ENCODE measurements at regions not wholly inside any gene's neighbourhood (a gene's known extent, or its start where the extent isn't known, plus 50 kb on each side); places are given as distances from the start of the nearest gene placed in this dataset.
"Not testable (repeated sequence)": the region's sequence is repeated elsewhere in the genome, so short reads cannot be mapped to it uniquely, and the experiment has no call there.

DNA sequence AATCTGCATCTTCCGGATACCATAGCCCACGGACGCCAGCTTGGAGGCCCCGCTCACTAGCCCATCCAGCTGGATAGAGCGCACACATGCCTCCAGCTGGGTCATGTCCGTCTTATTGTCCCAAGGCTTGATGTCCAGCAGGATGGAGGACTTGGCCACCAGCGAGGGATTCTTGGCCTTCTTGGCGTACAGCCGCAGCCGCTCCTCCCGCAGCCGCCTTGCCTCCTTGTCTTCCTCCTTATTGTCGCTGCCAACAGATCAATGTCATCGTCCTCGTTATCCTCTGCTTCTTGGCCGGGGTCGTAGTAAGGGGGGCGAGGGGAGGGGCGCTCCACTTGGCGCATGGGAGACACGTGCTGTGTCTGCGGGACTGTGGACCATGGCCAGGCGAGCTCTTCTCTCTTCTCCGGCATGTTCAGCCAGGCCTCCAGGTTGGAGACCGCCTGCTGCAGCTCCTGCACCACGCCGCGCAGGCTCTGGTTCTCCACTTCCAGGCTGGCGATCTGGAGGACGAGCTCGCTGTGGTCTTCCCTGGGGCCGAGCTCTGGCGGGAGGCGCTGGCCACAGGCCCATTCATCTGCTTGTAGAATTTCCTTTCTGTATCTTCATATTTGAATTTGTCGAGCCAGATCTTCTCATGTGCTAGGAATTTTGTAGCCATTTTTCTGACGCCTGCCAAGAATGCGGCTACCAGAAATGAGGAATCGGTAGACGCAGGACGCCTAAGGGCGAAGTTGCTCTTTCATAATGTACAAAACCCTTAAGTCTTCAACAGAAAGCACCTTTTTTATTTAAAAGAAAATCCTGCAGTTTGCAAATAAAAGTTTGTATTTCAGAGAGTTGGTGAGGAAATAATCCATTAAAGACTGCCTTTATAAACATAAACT lies 60.1 kb upstream of the PTPRK start:
- Histone ChIP-seq H3K9me3 (no peaks in the 10 kb centered on the region), H3K4me3 (no peak overlapping the region), H3K4me1 (ENCODE audit: insufficient read depth) (no peaks in the 10 kb centered on the region), H3K27me3 (no peaks in the 10 kb centered on the region), H3K27ac (no peak overlapping the region), H3K36me3 (no peaks in the 10 kb centered on the region)
- intact Hi-C loops (cut with DNase I) = no loop called here
- 95 to 96% (median 96%) methylated on average over 41 of the region's 41 CpGs for WGBS, 3 donors
- TF ChIP-seq EP300 (IDR thresholded peaks at IDR 0.05) = no peak
- no peak for TF ChIP-seq POLR2A (IDR thresholded peaks at IDR 0.05)
- TF ChIP-seq, protein P1, sequence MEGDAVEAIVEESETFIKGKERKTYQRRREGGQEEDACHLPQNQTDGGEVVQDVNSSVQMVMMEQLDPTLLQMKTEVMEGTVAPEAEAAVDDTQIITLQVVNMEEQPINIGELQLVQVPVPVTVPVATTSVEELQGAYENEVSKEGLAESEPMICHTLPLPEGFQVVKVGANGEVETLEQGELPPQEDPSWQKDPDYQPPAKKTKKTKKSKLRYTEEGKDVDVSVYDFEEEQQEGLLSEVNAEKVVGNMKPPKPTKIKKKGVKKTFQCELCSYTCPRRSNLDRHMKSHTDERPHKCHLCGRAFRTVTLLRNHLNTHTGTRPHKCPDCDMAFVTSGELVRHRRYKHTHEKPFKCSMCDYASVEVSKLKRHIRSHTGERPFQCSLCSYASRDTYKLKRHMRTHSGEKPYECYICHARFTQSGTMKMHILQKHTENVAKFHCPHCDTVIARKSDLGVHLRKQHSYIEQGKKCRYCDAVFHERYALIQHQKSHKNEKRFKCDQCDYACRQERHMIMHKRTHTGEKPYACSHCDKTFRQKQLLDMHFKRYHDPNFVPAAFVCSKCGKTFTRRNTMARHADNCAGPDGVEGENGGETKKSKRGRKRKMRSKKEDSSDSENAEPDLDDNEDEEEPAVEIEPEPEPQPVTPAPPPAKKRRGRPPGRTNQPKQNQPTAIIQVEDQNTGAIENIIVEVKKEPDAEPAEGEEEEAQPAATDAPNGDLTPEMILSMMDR (IDR thresholded peaks at IDR 0.05) = no peak
- DNase-seq = peak in 1 of 5 donors; percentile 9

DNA sequence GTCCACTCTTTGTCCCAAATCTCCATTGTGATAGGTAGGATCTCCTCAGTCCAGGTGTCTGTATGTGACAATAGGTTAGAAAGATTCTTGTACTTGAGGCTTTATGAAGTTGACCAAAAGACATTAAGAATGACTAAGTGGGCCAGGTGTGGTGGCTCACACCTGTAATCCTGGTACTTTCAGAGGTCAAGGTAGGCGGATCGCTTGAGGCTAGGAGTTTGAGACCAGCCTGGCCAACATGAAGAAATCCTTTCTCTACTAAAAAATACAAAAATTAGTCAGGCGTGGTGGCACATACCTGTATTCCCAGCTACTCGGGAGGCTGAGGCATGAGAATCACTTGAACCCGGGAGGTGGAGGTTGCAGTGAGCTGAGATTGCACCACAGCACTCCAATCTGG lies 54.9 kb upstream of the PTPRK start:
- intact Hi-C loops (cut with DNase I); H3K36me3 ChIP-seq; H3K9me3 ChIP-seq; H3K4me3 ChIP-seq; H3K4me1 ChIP-seq (ENCODE audit: insufficient read depth); H3K27me3 ChIP-seq; DNase-seq; H3K27ac ChIP-seq: not testable (repeated sequence)
- 95 to 99% (median 99%) methylated on average over 5 of the region's 5 CpGs for WGBS, 3 donors

DNA sequence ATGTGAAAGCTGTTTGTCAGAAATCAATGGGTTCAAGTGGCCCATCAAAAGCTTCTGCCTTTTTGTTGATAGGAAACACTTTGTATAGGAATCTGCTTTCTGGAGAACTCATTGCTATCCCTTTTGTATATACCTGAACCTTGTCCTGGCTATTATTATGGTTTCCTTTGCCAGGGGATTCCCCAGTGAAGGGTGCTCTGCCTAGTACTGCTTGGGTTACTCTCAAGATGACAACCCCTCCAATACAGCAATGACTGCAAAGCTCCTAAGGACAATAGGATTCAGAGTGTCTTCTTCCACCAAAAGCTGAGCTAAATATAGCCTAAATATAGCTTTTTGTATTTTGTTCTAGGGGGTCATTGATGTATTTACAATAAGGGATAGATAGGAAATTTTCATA lies 54.0 kb upstream of the PTPRK start:
- TF ChIP-seq EP300 (IDR thresholded peaks at IDR 0.05) (no peak), POLR2A (IDR thresholded peaks at IDR 0.05) (no peak)
- TF ChIP-seq, protein P1 (IDR thresholded peaks at IDR 0.05) = no peak
- Histone ChIP-seq H3K27me3 (no peaks in the 10 kb centered on the region), H3K4me1 (ENCODE audit: insufficient read depth) (no peaks in the 10 kb centered on the region), H3K9me3 (no peaks in the 10 kb centered on the region), H3K36me3 (no peaks in the 10 kb centered on the region), H3K4me3 (no peak overlapping the region), H3K27ac (no peak overlapping the region)
- no peak for DNase-seq
- intact Hi-C loops (cut with DNase I) = no loop called here

DNA sequence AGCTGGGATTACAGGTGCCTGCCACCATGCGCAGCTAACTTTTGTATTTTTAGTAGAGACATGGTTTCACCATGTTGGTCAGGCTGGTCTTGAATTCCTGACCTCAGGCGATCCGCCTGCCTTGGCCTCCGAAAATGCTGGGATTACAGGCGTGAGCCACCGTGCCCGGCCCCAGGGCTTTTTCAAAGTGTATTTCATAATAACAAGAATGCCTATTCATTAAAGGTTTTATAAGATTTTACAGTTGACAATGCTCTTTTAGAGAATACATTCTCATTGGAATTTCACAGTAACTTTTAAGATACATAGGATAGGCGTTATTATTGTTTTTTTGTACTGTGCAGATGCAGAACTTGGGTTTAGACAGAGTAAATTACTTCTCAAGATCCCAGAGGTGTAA lies 52.6 kb upstream of the PTPRK start:
- no peak overlapping the region for H3K4me3 ChIP-seq
- no peaks in the 10 kb centered on the region for H3K27me3 ChIP-seq
- TF ChIP-seq POLR2A (IDR thresholded peaks at IDR 0.05) (no peak), EP300 (IDR thresholded peaks at IDR 0.05) (no peak)
- TF ChIP-seq, protein P1 (IDR thresholded peaks at IDR 0.05) = no peak
- intact Hi-C loops (cut with DNase I) = no loop called here
- no peak overlapping the region for H3K27ac ChIP-seq
- H3K36me3 ChIP-seq = no peaks in the 10 kb centered on the region
- DNase-seq = no peak
- H3K9me3 ChIP-seq = no peaks in the 10 kb centered on the region
- H3K4me1 ChIP-seq (ENCODE audit: insufficient read depth) = no peaks in the 10 kb centered on the region
- WGBS, 3 donors = 94 to 98% (median 96%) methylated on average over 8 of the region's 8 CpGs

DNA sequence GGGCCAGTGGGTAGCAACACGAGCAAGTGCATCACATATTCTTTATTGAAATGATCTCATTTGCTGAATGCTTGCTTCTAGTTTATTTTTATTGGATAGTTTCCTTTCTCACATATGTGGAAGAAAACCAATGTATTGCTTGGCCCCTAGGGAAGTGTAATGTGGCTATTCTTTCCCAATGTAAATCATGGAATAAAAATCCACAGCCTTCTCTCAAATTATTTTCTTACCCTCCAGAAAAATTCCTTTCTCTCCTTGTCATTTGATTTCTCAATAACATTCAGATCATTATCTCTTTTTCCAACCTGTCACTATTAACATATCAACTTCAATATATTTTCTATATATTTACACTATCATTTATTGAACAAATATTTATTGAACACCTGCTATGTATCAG lies 51.9 kb upstream of the PTPRK start:
- Histone ChIP-seq H3K27ac (no peak overlapping the region), H3K4me3 (no peak overlapping the region), H3K9me3 (no peaks in the 10 kb centered on the region), H3K36me3 (no peaks in the 10 kb centered on the region), H3K4me1 (ENCODE audit: insufficient read depth) (no peaks in the 10 kb centered on the region), H3K27me3 (no peaks in the 10 kb centered on the region)
- DNase-seq = no peak
- WGBS, 3 donors = 83 to 96% (median 86%) methylated on average over 1 of the region's 1 CpG
- TF ChIP-seq EP300 (IDR thresholded peaks at IDR 0.05) = no peak
- TF ChIP-seq POLR2A (IDR thresholded peaks at IDR 0.05) = no peak
- intact Hi-C loops (cut with DNase I) = no loop called here
